Mammary epithelial cell (primary cell): ENCODE measurements at regions not wholly inside any gene's neighbourhood (a gene's known extent, or its start where the extent isn't known, plus 50 kb on each side); places are given as distances from the start of the nearest gene placed in this dataset.

Source experiments
- CTCF ChIP-seq, 2 donors: IDR thresholded peaks in 1 of 2; conservative IDR thresholded peaks in 1 of 2; 2 replicates each; pipeline ENCODE4 v1.5.1; 2011 to 2012; ENCODE audit warnings: inconsistent platforms in 2 of 2, low read length in 2 of 2, mild to moderate bottlenecking in 2 of 2, control low read depth in 1 of 2, low read depth in 1 of 2; ENCODE audit not compliant: insufficient read depth in 1 of 2; ENCODE audit errors: extremely low read depth in 1 of 2
- EZH2 ChIP-seq: IDR thresholded peaks from 2 replicates; pipeline ENCODE4 v1.6.1; 2012; ENCODE audit warnings: low read length, inconsistent platforms, borderline replicate concordance

DNA sequence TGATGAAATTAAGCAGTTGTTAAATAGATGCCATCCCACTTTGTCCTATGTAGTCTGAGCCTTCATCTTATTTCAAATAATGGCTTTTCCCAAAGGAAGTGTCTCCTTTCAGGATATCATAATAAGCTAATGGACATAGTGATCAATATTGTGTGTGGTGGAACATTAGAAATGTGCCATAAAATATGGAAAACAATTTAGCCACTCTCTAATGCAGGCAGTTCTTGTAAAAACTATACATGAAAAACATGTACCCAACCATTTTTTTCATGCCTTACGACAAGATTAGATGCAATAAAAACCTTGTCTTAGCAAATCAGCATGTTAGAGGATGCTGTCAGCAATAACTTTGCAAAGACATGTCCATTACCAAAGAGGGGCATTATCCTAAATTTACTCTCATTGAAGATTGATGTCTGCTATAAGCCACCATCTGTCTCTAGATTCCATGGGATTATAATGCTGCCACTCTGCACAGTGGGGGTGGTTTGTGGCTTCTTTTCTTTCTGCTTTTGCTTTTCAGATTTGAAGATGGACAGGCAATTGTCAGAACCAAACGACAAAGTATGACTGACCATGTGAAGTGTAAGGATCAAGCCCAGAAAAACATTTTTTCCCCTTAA is 724.0 kb upstream of the ZNF608 start:
- TF ChIP-seq CTCF (conservative IDR thresholded peaks at IDR 0.05 in 1 of 2, IDR thresholded peaks at IDR 0.05 in 1 of 2; ENCODE audit: extremely low read depth in 1 of 2, insufficient read depth in 1 of 2, low read depth in 1 of 2, low read length in 2 of 2) (no peak), EZH2 (no peak)
